Lung (tissue), 11 donors: ENCODE measurements at regions not wholly inside any gene's neighbourhood (a gene's known extent, or its start where the extent isn't known, plus 50 kb on each side); places are given as distances from the start of the nearest gene placed in this dataset.
A peak's percentile ranks its signal among the peaks of the same experiment; 100 is the strongest.

Source experiments
- ATAC-seq: fragments of 200-7000 bp; cut with Tn5 transposase; one replicate; pipeline ENCODE4 v1.9.1; 2020; ENCODE audit warnings: moderate number of reproducible peaks; ENCODE audit not compliant: insufficient read depth, low FRiP score
- DNase-seq, 3 donors: peaks; one replicate each; pipeline ENCODE4 v3.0.0-alpha.2; 2013 to 2017
- H3K27ac ChIP-seq, 2 donors: one replicate each; pipeline ENCODE4 v1.5.1; 2013; ENCODE audit warnings: mild to moderate bottlenecking in 2 of 2, moderate library complexity in 2 of 2, control low read depth in 1 of 2, inconsistent platforms in 1 of 2, low read depth in 1 of 2, low read length in 1 of 2
- H3K27me3 ChIP-seq, 3 donors: one replicate each; pipeline ENCODE4 v1.5.1; 2013; ENCODE audit warnings: low read length in 2 of 3; ENCODE audit not compliant: control insufficient read depth in 3 of 3, insufficient read depth in 3 of 3
- H3K36me3 ChIP-seq, 4 donors: one replicate each; pipeline ENCODE4 v1.5.1; 2013; ENCODE audit warnings: low read length in 4 of 4, mild to moderate bottlenecking in 1 of 4, moderate library complexity in 1 of 4; ENCODE audit not compliant: control insufficient read depth in 4 of 4, insufficient read depth in 4 of 4
- H3K4me1 ChIP-seq, 5 donors: one replicate each; pipeline ENCODE4 v1.5.1; 2013; ENCODE audit warnings: low read length in 5 of 5, mild to moderate bottlenecking in 2 of 5, moderate library complexity in 1 of 5; ENCODE audit not compliant: control insufficient read depth in 5 of 5, insufficient read depth in 5 of 5
- H3K4me3 ChIP-seq: one replicate; pipeline ENCODE4 v1.5.1; 2013; ENCODE audit warnings: mild to moderate bottlenecking, control low read depth, moderate library complexity
- H3K9ac ChIP-seq, 2 donors: one replicate each; pipeline ENCODE4 v1.5.1; 2013; ENCODE audit warnings: low read length in 2 of 2, control low read depth in 1 of 2; ENCODE audit not compliant: insufficient read depth in 1 of 2
- H3K9me3 ChIP-seq, 4 donors: one replicate each; pipeline ENCODE4 v1.5.1; 2013; ENCODE audit warnings: low read length in 3 of 4, mild to moderate bottlenecking in 1 of 4, moderate library complexity in 1 of 4; ENCODE audit not compliant: control insufficient read depth in 4 of 4, insufficient read depth in 3 of 4
- CTCF ChIP-seq: IDR thresholded peaks from 2 replicates; pipeline ENCODE4 v1.5.1; 2012; ENCODE audit warnings: mild to moderate bottlenecking; ENCODE audit errors: control extremely low read depth, extremely low read depth
- WGBS, 2 donors: extraction: QIAGEN DNeasy Blood & Tissue Kit; methylation state at CpG; one replicate each; pipeline ENCODE4 v1.1.7; 2013; 5-methylcytosine and 5-hydroxymethylcytosine counted together
- donor health status: control.
- donor health status: control.
- donor health status: Bipolar disorder and iron deficiency.
- donor health status: healthy.
- donor health status: DM: yes; HTN: yes; CAD: no.

GRCh38 chr14:58730792-58731464 lies 93.2 kb downstream of the DACT1 start:
- whole genome bisulfite sequencing, 2 donors = 57 to 79% methylated on average over 5 of the region's 5 CpGs
- H3K36me3 ChIP-seq = no peaks in the 10 kb centered on the region
- no peaks in the 10 kb centered on the region for H3K4me1 ChIP-seq
- H3K27ac ChIP-seq = peak overlapping the region in 1 of 2 donors; percentile 29
- H3K9ac ChIP-seq = no peak overlapping the region
- no peak for DNase-seq
- no peak for ATAC-seq
- peaks cover 0 to 1% (median 0%) of the 10 kb centered on the region in 4 donors for H3K9me3 ChIP-seq
- no peak overlapping the region for H3K4me3 ChIP-seq
- no peak for TF ChIP-seq CTCF
- no peaks in the 10 kb centered on the region for H3K27me3 ChIP-seq

GRCh38 chr14:58731465-58732293 lies 93.9 kb downstream of the DACT1 start:
- H3K36me3 ChIP-seq = no peaks in the 10 kb centered on the region
- peaks cover 0 to 1% (median 0%) of the 10 kb centered on the region in 4 donors for H3K9me3 ChIP-seq
- TF ChIP-seq CTCF = no peak
- no peaks in the 10 kb centered on the region for H3K4me1 ChIP-seq
- ATAC-seq (peak; percentile 66), DNase-seq (no peak)
- WGBS, 2 donors = 71 to 79% methylated on average over 2 of the region's 2 CpGs
- no peak overlapping the region for H3K4me3 ChIP-seq
- peak overlapping the region in 1 of 2 donors; percentile 29 for H3K27ac ChIP-seq
- H3K27me3 ChIP-seq = no peaks in the 10 kb centered on the region
- H3K9ac ChIP-seq = no peak overlapping the region

GRCh38 chr14:58732387-58732786 lies 94.6 kb downstream of the DACT1 start:
- DNase-seq (no peak), ATAC-seq (no peak)
- peaks cover 0 to 1% (median 0%) of the 10 kb centered on the region in 4 donors for H3K9me3 ChIP-seq
- no peaks in the 10 kb centered on the region for H3K27me3 ChIP-seq
- no peak overlapping the region for H3K27ac ChIP-seq
- H3K36me3 ChIP-seq = no peaks in the 10 kb centered on the region
- TF ChIP-seq CTCF = no peak
- no peak overlapping the region for H3K4me3 ChIP-seq
- H3K4me1 ChIP-seq = no peaks in the 10 kb centered on the region
- H3K9ac ChIP-seq = no peak overlapping the region
